HCT116 (cell line): ENCODE measurements at regions not wholly inside any gene's neighbourhood (a gene's known extent, or its start where the extent isn't known, plus 50 kb on each side); places are given as distances from the start of the nearest gene placed in this dataset.

Experiments
- ATAC-seq: fragments of 200-7000 bp; cut with Tn5 transposase; 2 replicates; pipeline ENCODE4 v1.9.1; 2020; ENCODE audit warnings: mild to moderate bottlenecking, moderate library complexity
- BruUV-seq: library from RNA; stranded (reverse); fragments of 400-500 nt; replicated peaks from 2 replicates; lab custom pipeline; 2021; lab: Mats Ljungman, UMichigan
- CTCF ChIA-PET: fragments of 300-600 bp; sonication (Branson Sonifier 250); formaldehyde crosslinking; loops from one replicate; lab custom pipeline; 2021; ENCODE audit warnings: antibody characterized with exemption; lab: Charles Lee
- POLR2A ChIA-PET: fragments of 300-600, 350-600 bp; sonication (Branson Sonifier 250); formaldehyde crosslinking; loops from one replicate; lab custom pipeline; 2021; ENCODE audit warnings: antibody characterized with exemption; lab: Charles Lee
- RAD21 ChIA-PET, 2 experiments: fragments of 300-600 bp; sonication (Branson Sonifier 250); formaldehyde crosslinking; loops; one replicate each; lab custom pipeline; 2023; ENCODE audit warnings: low total read pairs in 2 of 2; ENCODE audit not compliant: uncharacterized antibody in 2 of 2, unreplicated experiment in 2 of 2, low non-redundant PET in 1 of 2; lab: Charles Lee
- DNase-seq: peaks from one replicate; pipeline ENCODE4 v3.0.0-alpha.2; 2010; ENCODE audit warnings: low read depth, low spot score
- H2AFZ ChIP-seq: fragments of 200-600 bp; shearing (Covaris generic), sonication (generic); 2 replicates; pipeline ENCODE4 v1.6.1; 2017; ENCODE audit warnings: low read depth, mixed run types, mixed read lengths, antibody characterized with exemption, low read length; ENCODE audit not compliant: poor library complexity, severe bottlenecking
- H3K27ac ChIP-seq: 2 replicates; pipeline ENCODE4 v1.5.1; 2012; ENCODE audit warnings: low read depth, low read length
- H3K27me3 ChIP-seq: fragments of 200-600 bp; sonication (generic); 2 replicates; pipeline ENCODE4 v1.6.1; 2016; ENCODE audit warnings: mixed run types, low read length, mixed read lengths; ENCODE audit not compliant: insufficient read depth
- H3K36me3 ChIP-seq, 2 experiments: fragments of 200-500 bp in 1 of 2; fragments of 200-600 bp in 1 of 2; sonication (Bioruptor generic) in 1 of 2; sonication (generic) in 1 of 2; 2 replicates each; pipeline versions ENCODE4 v1.5.1 to v1.6.1; 2014 to 2016; ENCODE audit warnings: low read length in 2 of 2, inconsistent platforms in 1 of 2, mixed read lengths in 1 of 2, mixed run types in 1 of 2; ENCODE audit not compliant: insufficient read depth in 2 of 2, control insufficient read depth in 1 of 2
- H3K4me1 ChIP-seq, 2 experiments: fragments of 200-600 bp in 1 of 2; sonication (generic) in 1 of 2; 2 replicates each; pipeline versions ENCODE4 v1.5.1 to v1.6.1; 2012 to 2017; ENCODE audit warnings: low read length in 2 of 2, inconsistent platforms in 1 of 2, mild to moderate bottlenecking in 1 of 2, mixed read lengths in 1 of 2, mixed run types in 1 of 2, moderate library complexity in 1 of 2; ENCODE audit not compliant: insufficient read depth in 2 of 2, control insufficient read depth in 1 of 2
- H3K4me2 ChIP-seq: fragments of 200-600 bp; sonication (generic); 2 replicates; pipeline ENCODE4 v1.6.1; 2017; ENCODE audit warnings: mixed run types, low read length, mixed read lengths
- H3K4me3 ChIP-seq, 2 experiments: fragments of 200-600 bp in 1 of 2; sonication (generic) in 1 of 2; replicated peaks in 1 of 2; 2 replicates each; pipeline ENCODE4 v1.5.1; 2011 to 2016; ENCODE audit warnings: low read length in 2 of 2, control low read depth in 1 of 2, low read depth in 1 of 2, mild to moderate bottlenecking in 1 of 2, mixed read lengths in 1 of 2, mixed run types in 1 of 2
- H3K79me2 ChIP-seq: fragments of 200-600 bp; sonication (generic); 2 replicates; pipeline ENCODE4 v1.6.1; 2017; ENCODE audit warnings: mild to moderate bottlenecking, mixed run types, low read length, moderate library complexity, mixed read lengths; ENCODE audit not compliant: insufficient read depth
- H3K9ac ChIP-seq: fragments of 200-600 bp; sonication (generic); 2 replicates; pipeline ENCODE4 v1.6.1; 2016; ENCODE audit warnings: low read length, mixed read lengths
- H3K9me2 ChIP-seq: fragments of 200-600 bp; sonication (generic), shearing (Covaris generic); 2 replicates; pipeline ENCODE4 v1.6.1; 2017; ENCODE audit warnings: mixed run types, mild to moderate bottlenecking, moderate library complexity; ENCODE audit not compliant: insufficient read depth
- H3K9me3 ChIP-seq, 2 experiments: fragments of 200-500 bp in 1 of 2; fragments of 200-600 bp in 1 of 2; sonication (Bioruptor generic) in 1 of 2; sonication (generic) in 1 of 2; 2 replicates each; pipeline ENCODE4 v1.6.1; 2014 to 2017; ENCODE audit warnings: low read length in 2 of 2, mixed read lengths in 2 of 2, inconsistent platforms in 1 of 2, low read depth in 1 of 2, mild to moderate bottlenecking in 1 of 2, mixed run types in 1 of 2, moderate library complexity in 1 of 2; ENCODE audit not compliant: control insufficient read depth in 1 of 2, insufficient read depth in 1 of 2
- H4K20me1 ChIP-seq: fragments of 200-600 bp; sonication (generic), shearing (Covaris generic); 2 replicates; pipeline ENCODE4 v1.6.1; 2017; ENCODE audit warnings: mixed run types, mild to moderate bottlenecking, moderate library complexity; ENCODE audit not compliant: insufficient read depth
- EGR1 ChIP-seq: IDR thresholded peaks from 2 replicates; pipeline ENCODE4 v1.6.1; 2012; ENCODE audit warnings: low read depth
- ELF1 ChIP-seq: IDR thresholded peaks from 2 replicates; pipeline ENCODE4 v1.6.1; 2012; ENCODE audit warnings: low read depth, borderline replicate concordance
- EZH2 ChIP-seq: fragments of 200-600 bp; sonication (generic); IDR thresholded peaks from 2 replicates; pipeline ENCODE4 v1.6.1; 2017; ENCODE audit warnings: antibody characterized with exemption, mixed run types
- EZH2phosphoT487 ChIP-seq: fragments of 200-600 bp; IDR thresholded peaks from 2 replicates; pipeline ENCODE4 v1.6.1; 2018; ENCODE audit warnings: antibody characterized with exemption, borderline replicate concordance
- JUND ChIP-seq: IDR thresholded peaks from 2 replicates; pipeline ENCODE4 v1.6.1; 2012
- POLR2AphosphoS5 ChIP-seq: IDR thresholded peaks from 2 replicates; pipeline ENCODE4 v1.6.1; 2011; ENCODE audit warnings: mild to moderate bottlenecking, low read depth, low read length, moderate library complexity
- RAD21 ChIP-seq: IDR thresholded peaks from 2 replicates; pipeline ENCODE4 v1.6.1; 2012; ENCODE audit warnings: low read depth, mild to moderate bottlenecking
- SIN3A ChIP-seq: IDR thresholded peaks from 2 replicates; pipeline ENCODE4 v1.6.1; 2012; ENCODE audit warnings: low read depth
- TCF7L2 ChIP-seq: IDR thresholded peaks from 2 replicates; pipeline ENCODE4 v1.7.0; 2011; ENCODE audit warnings: borderline replicate concordance, inconsistent platforms; ENCODE audit not compliant: insufficient read depth, insufficient read length; ENCODE audit errors: extremely low read depth
- ZFX ChIP-seq: fragments of 450-650 bp; IDR thresholded peaks from 2 replicates; pipeline ENCODE4 v1.6.1; 2017
- intact Hi-C: fragments of 100-400 bp; cut with micrococcal nuclease; formaldehyde crosslinking; loops from 2 replicates; pipeline ENCODE4 v1.10.0; 2022
- TF ChIP-seq, protein P1 (sequence below), 3 experiments: fragments of 200-600 bp in 1 of 3; sonication (generic) in 1 of 3; IDR thresholded peaks in 2 of 3; conservative IDR thresholded peaks in 1 of 3; 2 replicates each; pipeline ENCODE4 v1.5.1; 2012 to 2017; ENCODE audit warnings: low read depth in 2 of 3, low read length in 2 of 3, antibody characterized with exemption in 1 of 3, borderline replicate concordance in 1 of 3, control low read depth in 1 of 3, mild to moderate bottlenecking in 1 of 3, mixed read lengths in 1 of 3, mixed run types in 1 of 3, moderate library complexity in 1 of 3; ENCODE audit not compliant: insufficient read depth in 1 of 3
- TF ChIP-seq, protein P2 (sequence below): IDR thresholded peaks from 2 replicates; pipeline ENCODE4 v1.6.1; 2012
- TF ChIP-seq, protein P3 (sequence below): IDR thresholded peaks from 2 replicates; pipeline ENCODE4 v1.6.1; 2012; ENCODE audit warnings: low read depth
- TF ChIP-seq, protein P4 (sequence below): IDR thresholded peaks from 2 replicates; pipeline ENCODE4 v1.6.1; 2011; ENCODE audit warnings: mild to moderate bottlenecking, low read length, moderate library complexity; ENCODE audit not compliant: insufficient replicate concordance; ENCODE audit errors: extremely low read depth

DNA sequence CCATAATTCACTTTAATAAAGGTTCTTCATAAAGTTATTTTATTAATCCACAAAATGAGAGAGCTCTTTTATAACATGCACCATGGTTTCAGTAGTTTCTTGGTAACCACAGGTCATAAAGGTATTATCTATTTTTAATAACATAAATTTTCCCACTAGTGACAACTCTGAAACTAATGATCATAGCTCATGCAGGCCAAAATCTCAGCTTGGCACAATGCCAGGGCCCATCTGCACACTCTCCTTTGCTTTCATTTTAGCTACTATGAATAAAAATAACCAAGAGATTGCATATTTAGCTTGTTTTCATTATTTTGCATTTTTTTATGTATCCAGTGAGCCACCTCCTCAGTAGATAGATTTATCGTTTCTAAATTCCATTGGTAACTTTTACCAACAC lies 691.8 kb upstream of the CHAC2 start:
- RAD21 ChIA-PET: no interaction called here
- TF ChIP-seq ELF1 (no peak), POLR2AphosphoS5 (no peak), SIN3A (no peak)
- TF ChIP-seq, protein P1, sequence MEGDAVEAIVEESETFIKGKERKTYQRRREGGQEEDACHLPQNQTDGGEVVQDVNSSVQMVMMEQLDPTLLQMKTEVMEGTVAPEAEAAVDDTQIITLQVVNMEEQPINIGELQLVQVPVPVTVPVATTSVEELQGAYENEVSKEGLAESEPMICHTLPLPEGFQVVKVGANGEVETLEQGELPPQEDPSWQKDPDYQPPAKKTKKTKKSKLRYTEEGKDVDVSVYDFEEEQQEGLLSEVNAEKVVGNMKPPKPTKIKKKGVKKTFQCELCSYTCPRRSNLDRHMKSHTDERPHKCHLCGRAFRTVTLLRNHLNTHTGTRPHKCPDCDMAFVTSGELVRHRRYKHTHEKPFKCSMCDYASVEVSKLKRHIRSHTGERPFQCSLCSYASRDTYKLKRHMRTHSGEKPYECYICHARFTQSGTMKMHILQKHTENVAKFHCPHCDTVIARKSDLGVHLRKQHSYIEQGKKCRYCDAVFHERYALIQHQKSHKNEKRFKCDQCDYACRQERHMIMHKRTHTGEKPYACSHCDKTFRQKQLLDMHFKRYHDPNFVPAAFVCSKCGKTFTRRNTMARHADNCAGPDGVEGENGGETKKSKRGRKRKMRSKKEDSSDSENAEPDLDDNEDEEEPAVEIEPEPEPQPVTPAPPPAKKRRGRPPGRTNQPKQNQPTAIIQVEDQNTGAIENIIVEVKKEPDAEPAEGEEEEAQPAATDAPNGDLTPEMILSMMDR (IDR thresholded peaks at IDR 0.05 in 2 of 3, conservative IDR thresholded peaks at IDR 0.05 in 1 of 3; ENCODE audit: borderline replicate concordance in 1 of 3, insufficient read depth in 1 of 3, low read depth in 2 of 3, low read length in 2 of 3): no peak
- no TSS peak for BruUV-seq
- no peak for DNase-seq
- Histone ChIP-seq H3K9me2 (no peaks in the 10 kb centered on the region), H3K9ac (no peak overlapping the region), H3K4me3 (no peak overlapping the region), H3K36me3 (no peaks in the 10 kb centered on the region), H4K20me1 (no peaks in the 10 kb centered on the region), H3K9me3 (no peaks in the 10 kb centered on the region), H3K4me1 (no peaks in the 10 kb centered on the region), H3K79me2 (no peaks in the 10 kb centered on the region), H3K27me3 (no peaks in the 10 kb centered on the region), H3K4me2 (no peak overlapping the region), H3K27ac (no peak overlapping the region), H2AFZ (no peak overlapping the region)
- CTCF ChIA-PET: no interaction called here
- no peak for ATAC-seq
- intact Hi-C loops: no loop called here
- POLR2A ChIA-PET: no interaction called here

DNA sequence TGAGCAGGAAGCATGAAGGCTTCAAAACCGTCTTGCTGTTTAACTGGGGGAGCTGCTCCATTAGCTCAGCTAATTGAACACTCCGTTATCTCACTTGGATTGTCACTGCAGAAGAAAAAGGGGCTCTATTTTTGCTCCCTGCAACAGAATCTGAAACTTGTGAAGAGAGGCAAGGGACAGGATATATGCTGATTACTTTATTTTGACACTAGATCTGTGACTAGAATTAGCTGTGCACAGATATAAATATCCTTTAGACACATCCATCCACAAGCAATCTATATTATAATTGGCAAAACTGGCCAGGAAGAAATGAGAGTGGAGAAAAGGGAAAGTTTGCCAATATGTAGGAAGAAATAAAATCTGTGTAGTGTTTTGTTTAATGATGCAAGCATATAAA lies 700.1 kb upstream of the CHAC2 start:
- ATAC-seq (no peak), DNase-seq (no peak)
- POLR2A ChIA-PET: no interaction called here
- no peaks in the 10 kb centered on the region for H4K20me1 ChIP-seq
- H3K9ac ChIP-seq: no peak overlapping the region
- no peaks in the 10 kb centered on the region for H3K79me2 ChIP-seq
- H3K4me1 ChIP-seq: no peaks in the 10 kb centered on the region
- no TSS peak for BruUV-seq
- intact Hi-C loops: no loop called here
- H3K4me2 ChIP-seq: no peak overlapping the region
- H3K4me3 ChIP-seq: no peak overlapping the region
- no peak overlapping the region for H3K27ac ChIP-seq
- no peaks in the 10 kb centered on the region for H3K36me3 ChIP-seq
- RAD21 ChIA-PET: no interaction called here
- no peaks in the 10 kb centered on the region for H3K9me2 ChIP-seq
- no peaks in the 10 kb centered on the region for H3K9me3 ChIP-seq
- H3K27me3 ChIP-seq: no peaks in the 10 kb centered on the region
- H2AFZ ChIP-seq: no peak overlapping the region
- CTCF ChIA-PET: no interaction called here
- TF ChIP-seq, protein P2, sequence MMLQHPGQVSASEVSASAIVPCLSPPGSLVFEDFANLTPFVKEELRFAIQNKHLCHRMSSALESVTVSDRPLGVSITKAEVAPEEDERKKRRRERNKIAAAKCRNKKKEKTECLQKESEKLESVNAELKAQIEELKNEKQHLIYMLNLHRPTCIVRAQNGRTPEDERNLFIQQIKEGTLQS: no peak
- TF ChIP-seq EGR1 (no peak), JUND (no peak), EZH2phosphoT487 (no peak), RAD21 (no peak), EZH2 (no peak), TCF7L2 (no peak), ZFX (no peak)
- TF ChIP-seq, protein P3, sequence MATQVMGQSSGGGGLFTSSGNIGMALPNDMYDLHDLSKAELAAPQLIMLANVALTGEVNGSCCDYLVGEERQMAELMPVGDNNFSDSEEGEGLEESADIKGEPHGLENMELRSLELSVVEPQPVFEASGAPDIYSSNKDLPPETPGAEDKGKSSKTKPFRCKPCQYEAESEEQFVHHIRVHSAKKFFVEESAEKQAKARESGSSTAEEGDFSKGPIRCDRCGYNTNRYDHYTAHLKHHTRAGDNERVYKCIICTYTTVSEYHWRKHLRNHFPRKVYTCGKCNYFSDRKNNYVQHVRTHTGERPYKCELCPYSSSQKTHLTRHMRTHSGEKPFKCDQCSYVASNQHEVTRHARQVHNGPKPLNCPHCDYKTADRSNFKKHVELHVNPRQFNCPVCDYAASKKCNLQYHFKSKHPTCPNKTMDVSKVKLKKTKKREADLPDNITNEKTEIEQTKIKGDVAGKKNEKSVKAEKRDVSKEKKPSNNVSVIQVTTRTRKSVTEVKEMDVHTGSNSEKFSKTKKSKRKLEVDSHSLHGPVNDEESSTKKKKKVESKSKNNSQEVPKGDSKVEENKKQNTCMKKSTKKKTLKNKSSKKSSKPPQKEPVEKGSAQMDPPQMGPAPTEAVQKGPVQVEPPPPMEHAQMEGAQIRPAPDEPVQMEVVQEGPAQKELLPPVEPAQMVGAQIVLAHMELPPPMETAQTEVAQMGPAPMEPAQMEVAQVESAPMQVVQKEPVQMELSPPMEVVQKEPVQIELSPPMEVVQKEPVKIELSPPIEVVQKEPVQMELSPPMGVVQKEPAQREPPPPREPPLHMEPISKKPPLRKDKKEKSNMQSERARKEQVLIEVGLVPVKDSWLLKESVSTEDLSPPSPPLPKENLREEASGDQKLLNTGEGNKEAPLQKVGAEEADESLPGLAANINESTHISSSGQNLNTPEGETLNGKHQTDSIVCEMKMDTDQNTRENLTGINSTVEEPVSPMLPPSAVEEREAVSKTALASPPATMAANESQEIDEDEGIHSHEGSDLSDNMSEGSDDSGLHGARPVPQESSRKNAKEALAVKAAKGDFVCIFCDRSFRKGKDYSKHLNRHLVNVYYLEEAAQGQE: no peak
- TF ChIP-seq, protein P4, sequence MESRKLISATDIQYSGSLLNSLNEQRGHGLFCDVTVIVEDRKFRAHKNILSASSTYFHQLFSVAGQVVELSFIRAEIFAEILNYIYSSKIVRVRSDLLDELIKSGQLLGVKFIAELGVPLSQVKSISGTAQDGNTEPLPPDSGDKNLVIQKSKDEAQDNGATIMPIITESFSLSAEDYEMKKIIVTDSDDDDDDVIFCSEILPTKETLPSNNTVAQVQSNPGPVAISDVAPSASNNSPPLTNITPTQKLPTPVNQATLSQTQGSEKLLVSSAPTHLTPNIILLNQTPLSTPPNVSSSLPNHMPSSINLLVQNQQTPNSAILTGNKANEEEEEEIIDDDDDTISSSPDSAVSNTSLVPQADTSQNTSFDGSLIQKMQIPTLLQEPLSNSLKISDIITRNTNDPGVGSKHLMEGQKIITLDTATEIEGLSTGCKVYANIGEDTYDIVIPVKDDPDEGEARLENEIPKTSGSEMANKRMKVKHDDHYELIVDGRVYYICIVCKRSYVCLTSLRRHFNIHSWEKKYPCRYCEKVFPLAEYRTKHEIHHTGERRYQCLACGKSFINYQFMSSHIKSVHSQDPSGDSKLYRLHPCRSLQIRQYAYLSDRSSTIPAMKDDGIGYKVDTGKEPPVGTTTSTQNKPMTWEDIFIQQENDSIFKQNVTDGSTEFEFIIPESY: no peak
